Mammary epithelial cell (primary cell): ENCODE measurements at regions not wholly inside any gene's neighbourhood (a gene's known extent, or its start where the extent isn't known, plus 50 kb on each side); places are given as distances from the start of the nearest gene placed in this dataset.

ENCODE experiments used
- CTCF ChIP-seq, 2 donors: IDR thresholded peaks in 1 of 2; conservative IDR thresholded peaks in 1 of 2; 2 replicates each; pipeline ENCODE4 v1.5.1; 2011 to 2012; ENCODE audit warnings: inconsistent platforms in 2 of 2, low read length in 2 of 2, mild to moderate bottlenecking in 2 of 2, control low read depth in 1 of 2, low read depth in 1 of 2; ENCODE audit not compliant: insufficient read depth in 1 of 2; ENCODE audit errors: extremely low read depth in 1 of 2
- EZH2 ChIP-seq: IDR thresholded peaks from 2 replicates; pipeline ENCODE4 v1.6.1; 2012; ENCODE audit warnings: low read length, inconsistent platforms, borderline replicate concordance

- TF ChIP-seq CTCF (conservative IDR thresholded peaks at IDR 0.05 in 1 of 2, IDR thresholded peaks at IDR 0.05 in 1 of 2; ENCODE audit: extremely low read depth in 1 of 2, insufficient read depth in 1 of 2, low read depth in 1 of 2, low read length in 2 of 2) (peak; percentile 31 to 33), EZH2 (no peak)
These were observed 84.0 kb downstream of the RTL9 start for GRCh38 chrX:110442635-110443034.
